ENCODE measurements at regions not wholly inside any gene's neighbourhood (a gene's known extent, or its start where the extent isn't known, plus 50 kb on each side); places are given as distances from the start of the nearest gene placed in this dataset.

- Histone ChIP-seq H3K79me2 (ENCODE audit: low read length) (no peaks in the 10 kb centered on the region), H3K27ac (ENCODE audit: low read length) (no peak overlapping the region), H3K27me3 (ENCODE audit: low read depth, low read length) (no peaks in the 10 kb centered on the region), H4K20me1 (ENCODE audit: insufficient read depth, low read length) (no peaks in the 10 kb centered on the region), H2AFZ (ENCODE audit: low read depth, low read length) (no peak overlapping the region), H3K9ac (ENCODE audit: low read length) (no peak overlapping the region), H3K4me2 (ENCODE audit: low read length) (no peak overlapping the region), H3K9me3 (ENCODE audit: insufficient read depth, low read length) (no peaks in the 10 kb centered on the region), H3K4me1 (ENCODE audit: low read length) (no peaks in the 10 kb centered on the region), H3K36me3 (replicated peaks; ENCODE audit: low read depth, low read length) (no peaks in the 10 kb centered on the region), H3K4me3 (ENCODE audit: low read length) (no peak overlapping the region)
- TF ChIP-seq CTCF (IDR thresholded peaks at IDR 0.05; ENCODE audit: low read depth, low read length) (no peak), EZH2phosphoT487 (IDR thresholded peaks at IDR 0.05; ENCODE audit: low read depth) (no peak)
Observed at GRCh38 chr17:13302419-13302818, 284.6 kb upstream of the ELAC2 start.

- no peak overlapping the region for H3K27ac ChIP-seq (ENCODE audit: low read length)
- H3K9ac ChIP-seq (ENCODE audit: low read length), result no peak overlapping the region
- no peaks in the 10 kb centered on the region for H3K9me3 ChIP-seq (ENCODE audit: insufficient read depth, low read length)
- H4K20me1 ChIP-seq (ENCODE audit: insufficient read depth, low read length), result no peaks in the 10 kb centered on the region
- no peaks in the 10 kb centered on the region for H3K4me1 ChIP-seq (ENCODE audit: low read length)
- H3K36me3 ChIP-seq (replicated peaks; ENCODE audit: low read depth, low read length), result no peaks in the 10 kb centered on the region
- TF ChIP-seq CTCF (IDR thresholded peaks at IDR 0.05; ENCODE audit: low read depth, low read length) (no peak), EZH2phosphoT487 (IDR thresholded peaks at IDR 0.05; ENCODE audit: low read depth) (no peak)
- no peak overlapping the region for H2AFZ ChIP-seq (ENCODE audit: low read depth, low read length)
- no peak overlapping the region for H3K4me3 ChIP-seq (ENCODE audit: low read length)
- no peak overlapping the region for H3K4me2 ChIP-seq (ENCODE audit: low read length)
- H3K27me3 ChIP-seq (ENCODE audit: low read depth, low read length), result no peaks in the 10 kb centered on the region
- H3K79me2 ChIP-seq (ENCODE audit: low read length), result no peaks in the 10 kb centered on the region
Observed at GRCh38 chr17:13297183-13297582, 279.4 kb upstream of the ELAC2 start.

GRCh38 chr17:13293421-13293820, 275.6 kb upstream of the ELAC2 start:
- H3K9me3 ChIP-seq (ENCODE audit: insufficient read depth, low read length), result no peaks in the 10 kb centered on the region
- H3K4me1 ChIP-seq (ENCODE audit: low read length), result no peaks in the 10 kb centered on the region
- H3K27me3 ChIP-seq (ENCODE audit: low read depth, low read length), result no peaks in the 10 kb centered on the region
- H4K20me1 ChIP-seq (ENCODE audit: insufficient read depth, low read length), result no peaks in the 10 kb centered on the region
- H3K79me2 ChIP-seq (ENCODE audit: low read length), result no peaks in the 10 kb centered on the region
- no peaks in the 10 kb centered on the region for H3K36me3 ChIP-seq (replicated peaks; ENCODE audit: low read depth, low read length)
- H3K27ac ChIP-seq (ENCODE audit: low read length), result no peak overlapping the region
- H3K4me3 ChIP-seq (ENCODE audit: low read length), result no peak overlapping the region
- H3K4me2 ChIP-seq (ENCODE audit: low read length), result no peak overlapping the region
- no peak overlapping the region for H3K9ac ChIP-seq (ENCODE audit: low read length)
- TF ChIP-seq EZH2phosphoT487 (IDR thresholded peaks at IDR 0.05; ENCODE audit: low read depth), result no peak
- TF ChIP-seq CTCF (IDR thresholded peaks at IDR 0.05; ENCODE audit: low read depth, low read length), result no peak
- no peak overlapping the region for H2AFZ ChIP-seq (ENCODE audit: low read depth, low read length)

- Histone ChIP-seq H2AFZ (ENCODE audit: low read depth, low read length) (no peak overlapping the region), H3K27me3 (ENCODE audit: low read depth, low read length) (no peaks in the 10 kb centered on the region), H3K4me1 (ENCODE audit: low read length) (no peaks in the 10 kb centered on the region), H4K20me1 (ENCODE audit: insufficient read depth, low read length) (no peaks in the 10 kb centered on the region), H3K4me2 (ENCODE audit: low read length) (no peak overlapping the region), H3K36me3 (replicated peaks; ENCODE audit: low read depth, low read length) (no peaks in the 10 kb centered on the region), H3K4me3 (ENCODE audit: low read length) (no peak overlapping the region), H3K9me3 (ENCODE audit: insufficient read depth, low read length) (no peaks in the 10 kb centered on the region), H3K27ac (ENCODE audit: low read length) (no peak overlapping the region), H3K79me2 (ENCODE audit: low read length) (no peaks in the 10 kb centered on the region), H3K9ac (ENCODE audit: low read length) (no peak overlapping the region)
- TF ChIP-seq EZH2phosphoT487 (IDR thresholded peaks at IDR 0.05; ENCODE audit: low read depth), result no peak
- TF ChIP-seq CTCF (IDR thresholded peaks at IDR 0.05; ENCODE audit: low read depth, low read length), result no peak
Observed at GRCh38 chr17:13292291-13292690, 274.5 kb upstream of the ELAC2 start.
